RPMI8226 (cell line): ENCODE measurements at regions not wholly inside any gene's neighbourhood (a gene's known extent, or its start where the extent isn't known, plus 50 kb on each side); places are given as distances from the start of the nearest gene placed in this dataset.
"Not testable (repeated sequence)": the region's sequence is repeated elsewhere in the genome, so short reads cannot be mapped to it uniquely, and the experiment has no call there.

Experiments used
- DNase-seq: peaks from one replicate; pipeline ENCODE4 v3.0.0-alpha.2; 2015

DNA sequence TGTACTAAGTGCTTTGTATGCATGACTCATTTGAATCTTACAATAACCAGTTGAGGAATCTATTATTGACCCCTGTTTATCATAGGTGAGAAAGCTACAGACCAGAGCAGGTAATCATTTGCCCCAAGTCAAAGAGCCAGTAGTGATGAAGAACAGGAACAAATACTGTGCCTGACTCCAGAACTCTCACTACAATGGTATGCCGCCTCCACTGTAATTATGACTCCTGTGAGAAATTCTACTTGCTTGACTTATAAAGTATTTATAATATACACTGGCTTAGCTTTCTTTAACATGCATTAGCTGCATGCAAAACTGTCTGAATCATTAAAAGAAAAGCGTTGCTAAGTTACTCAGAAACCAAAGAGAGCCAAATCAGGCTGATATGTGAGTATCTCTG lies 92.6 kb downstream of the ZNF281 start:
- no peak for DNase-seq

DNA sequence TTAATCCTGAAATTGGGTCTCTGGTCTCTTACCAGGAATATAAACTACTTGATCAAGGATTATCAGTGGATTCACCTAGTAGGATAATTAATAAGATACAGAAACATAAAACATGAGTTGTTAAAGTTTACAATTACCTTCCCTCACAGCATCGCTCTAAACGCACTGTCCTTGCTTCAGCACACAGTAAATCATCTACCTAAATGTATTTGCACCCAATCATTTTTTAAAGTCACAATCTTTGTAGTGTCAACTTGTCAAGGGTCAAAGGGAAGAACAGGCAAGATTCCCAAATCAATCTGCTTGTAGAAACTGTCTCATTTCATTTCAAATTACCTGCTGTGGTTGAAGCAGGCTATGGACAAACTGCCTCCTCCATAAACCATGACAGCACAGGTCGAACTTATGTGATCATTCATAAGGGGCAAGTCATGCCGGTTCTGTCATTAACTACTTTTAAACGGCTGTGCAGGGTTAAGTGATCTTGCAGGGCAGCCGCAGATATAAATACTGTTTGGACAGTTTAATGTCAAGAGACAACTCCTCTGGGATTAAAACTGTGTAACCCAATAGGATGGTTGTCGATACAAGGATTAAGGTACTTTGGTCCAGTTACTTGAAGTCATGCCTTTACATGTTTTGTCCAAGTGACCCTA lies 93.6 kb downstream of the ZNF281 start:
- DNase-seq: no peak

DNA sequence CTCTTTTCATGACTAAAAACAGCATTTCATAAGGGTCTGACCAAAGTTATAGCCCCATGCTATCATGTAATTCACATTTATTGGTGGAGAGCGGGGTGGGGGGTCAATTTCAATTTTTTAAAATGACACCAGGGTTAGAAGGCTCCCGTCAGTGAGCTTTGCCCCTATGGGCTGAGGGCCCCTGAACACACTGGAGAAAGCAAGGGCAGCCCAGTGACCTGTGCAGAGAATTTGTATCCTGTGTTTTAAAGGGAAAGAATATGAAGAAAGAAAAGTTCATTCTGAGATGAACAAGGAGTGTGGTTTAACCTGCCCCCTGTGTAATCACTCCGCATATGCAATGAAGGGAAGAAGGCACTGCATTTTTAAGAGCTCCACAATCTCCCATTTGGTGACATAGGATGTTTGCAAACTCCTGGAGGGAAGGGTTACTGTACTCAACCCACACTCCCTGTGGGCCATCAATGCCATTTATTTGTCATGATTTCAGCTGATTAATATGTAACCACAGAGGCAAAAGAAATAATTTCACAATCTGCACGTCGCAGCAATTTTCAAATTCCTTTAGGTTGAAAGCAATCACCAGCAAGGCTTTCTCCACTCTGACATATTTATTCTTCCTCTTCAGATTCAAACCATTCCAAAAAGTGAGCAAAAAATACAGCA lies 95.6 kb downstream of the ZNF281 start:
- DNase-seq: no peak

DNA sequence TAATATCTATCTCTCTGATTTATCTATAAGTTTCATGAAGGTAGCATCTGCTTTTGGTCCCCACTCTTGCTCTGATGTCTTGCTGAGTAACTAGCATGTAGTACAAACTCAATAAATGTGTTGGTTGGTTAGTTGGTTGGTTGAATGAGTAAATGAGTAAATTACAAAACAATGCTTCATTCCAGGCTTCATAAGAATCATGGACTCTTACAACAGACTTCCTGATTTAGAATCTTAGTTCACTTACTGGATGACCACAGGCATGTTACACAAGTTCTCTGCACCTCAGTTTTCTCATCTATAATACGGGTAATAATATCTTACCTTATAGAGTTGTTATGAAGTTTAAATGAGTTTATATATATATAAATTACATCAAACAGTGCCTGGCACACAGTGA lies 98.6 kb downstream of the ZNF281 start:
- no peak for DNase-seq

DNA sequence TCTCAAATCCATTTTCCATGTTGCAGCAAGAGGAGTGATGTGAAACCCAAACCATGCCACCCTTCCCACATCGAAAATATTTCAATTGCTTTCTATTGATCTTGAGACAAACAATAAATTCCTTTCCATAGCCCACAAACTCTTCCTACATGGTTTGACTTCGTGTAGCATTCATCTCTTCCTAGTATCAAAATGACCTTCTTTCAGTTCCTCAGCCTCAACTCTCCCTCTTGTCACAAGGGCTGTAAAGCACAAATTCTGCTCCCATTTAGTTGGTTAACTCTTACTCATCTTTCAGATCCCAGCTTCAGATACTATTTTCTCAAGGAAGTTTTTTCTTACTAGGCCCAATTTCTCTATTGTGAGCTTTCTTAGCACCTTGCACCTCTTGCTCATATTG lies 99.0 kb downstream of the ZNF281 start:
- no peak for DNase-seq

DNA sequence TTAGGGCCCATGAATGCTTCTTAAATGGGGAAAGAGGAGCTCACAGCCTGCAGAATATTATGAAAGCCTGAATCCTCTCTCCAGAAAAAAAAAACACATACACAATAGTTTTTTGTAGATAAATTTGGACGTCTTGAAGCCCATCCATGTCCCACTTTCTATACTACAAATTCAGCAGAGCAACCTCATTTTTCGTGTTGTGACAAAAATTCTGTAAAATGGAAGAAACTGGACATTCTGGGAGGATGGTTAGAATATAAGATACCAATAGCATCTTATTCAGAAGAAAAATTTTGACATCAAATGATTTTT lies 102.1 kb downstream of the ZNF281 start:
- DNase-seq: no peak

DNA sequence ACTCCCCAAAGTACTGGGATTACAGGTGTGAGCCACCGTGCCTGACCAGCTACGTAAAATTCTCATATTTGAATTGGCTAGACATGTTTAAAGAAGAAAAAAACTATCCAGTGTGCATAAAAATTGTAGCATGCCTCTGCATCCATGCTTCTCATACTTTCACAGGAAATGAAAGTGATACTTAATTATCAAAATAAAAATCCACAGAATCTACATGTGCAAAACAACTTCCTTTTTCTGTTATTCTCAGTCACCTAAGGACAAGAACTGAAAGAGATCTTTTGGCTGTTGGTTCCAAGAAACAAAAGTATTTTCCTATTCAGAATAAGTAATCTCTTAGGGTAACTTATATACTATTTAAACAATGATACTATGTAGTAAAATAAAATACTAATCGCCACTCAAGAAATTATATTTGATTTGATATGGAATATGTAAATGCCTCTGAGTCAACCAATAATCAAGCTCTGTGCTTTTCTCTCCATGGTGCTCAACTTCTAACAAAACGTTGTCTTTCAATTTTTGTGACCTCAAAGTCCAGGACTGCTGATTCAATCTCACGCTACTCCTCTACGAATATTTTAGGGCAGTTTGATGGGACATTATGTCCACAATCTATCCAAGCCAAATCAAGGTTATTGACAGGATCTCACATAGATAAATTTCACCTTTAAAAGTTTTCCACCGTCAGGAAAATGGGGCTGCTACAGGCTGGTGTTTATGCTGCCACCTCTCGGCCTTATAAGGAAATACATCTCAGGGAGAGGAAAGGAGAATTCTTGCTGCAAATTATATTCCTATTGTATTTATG lies 102.7 kb downstream of the ZNF281 start:
- peak; percentile 57 for DNase-seq

DNA sequence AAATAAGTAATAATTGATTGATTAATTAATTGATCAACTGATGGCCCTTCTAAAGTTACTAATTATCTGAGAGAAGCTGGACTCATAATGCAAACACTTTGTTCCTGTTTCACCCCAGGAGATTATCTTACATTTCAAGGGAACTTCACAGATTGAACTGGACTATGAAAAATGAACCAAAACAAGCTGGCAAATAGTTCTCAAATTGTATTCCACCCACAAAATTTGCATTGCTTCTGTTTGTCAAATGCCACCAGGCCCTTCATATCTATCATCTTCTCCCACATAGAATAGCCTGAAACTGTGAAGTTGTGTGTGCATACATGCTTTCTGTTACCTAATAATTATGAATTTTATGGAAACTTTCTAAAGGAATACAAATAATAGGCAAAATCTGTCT lies 104.0 kb downstream of the ZNF281 start:
- DNase-seq: no peak

DNA sequence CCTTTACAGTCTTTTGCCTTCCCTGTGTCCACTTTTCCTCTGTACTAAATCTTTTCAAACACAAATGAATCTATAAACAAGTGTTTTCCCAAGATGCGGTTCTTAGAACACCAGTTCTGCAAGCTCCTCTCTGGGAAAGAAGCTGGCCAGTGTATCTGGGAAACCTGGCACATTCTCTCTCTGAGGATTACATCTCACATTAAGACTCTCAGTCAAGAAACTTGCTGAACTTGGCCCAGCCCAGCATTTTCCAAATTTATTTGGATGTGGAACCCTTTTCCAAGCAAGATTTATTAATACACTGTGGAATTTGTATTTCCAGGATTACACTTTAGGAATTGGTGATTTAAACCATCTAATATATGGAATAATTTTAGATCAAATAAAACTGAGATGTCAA lies 105.7 kb downstream of the ZNF281 start:
- no peak for DNase-seq

DNA sequence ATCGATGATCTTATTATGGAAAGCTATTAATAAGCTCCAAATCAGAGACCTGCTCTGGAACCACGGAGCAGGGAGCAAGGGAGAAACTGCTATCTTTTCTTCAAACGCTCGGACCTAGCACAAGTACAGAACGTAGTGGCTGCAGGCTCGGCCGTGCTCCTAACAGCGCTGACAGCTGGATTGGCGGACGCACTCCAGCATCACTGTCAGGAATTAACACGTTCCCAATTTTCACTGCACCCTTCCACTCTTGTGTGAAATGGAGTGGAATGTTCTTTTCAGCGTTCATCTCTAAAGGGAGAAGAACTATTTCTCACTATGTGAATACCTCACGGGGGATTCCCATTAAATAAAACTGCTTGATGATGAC lies 106.9 kb downstream of the ZNF281 start:
- DNase-seq: no peak

DNA sequence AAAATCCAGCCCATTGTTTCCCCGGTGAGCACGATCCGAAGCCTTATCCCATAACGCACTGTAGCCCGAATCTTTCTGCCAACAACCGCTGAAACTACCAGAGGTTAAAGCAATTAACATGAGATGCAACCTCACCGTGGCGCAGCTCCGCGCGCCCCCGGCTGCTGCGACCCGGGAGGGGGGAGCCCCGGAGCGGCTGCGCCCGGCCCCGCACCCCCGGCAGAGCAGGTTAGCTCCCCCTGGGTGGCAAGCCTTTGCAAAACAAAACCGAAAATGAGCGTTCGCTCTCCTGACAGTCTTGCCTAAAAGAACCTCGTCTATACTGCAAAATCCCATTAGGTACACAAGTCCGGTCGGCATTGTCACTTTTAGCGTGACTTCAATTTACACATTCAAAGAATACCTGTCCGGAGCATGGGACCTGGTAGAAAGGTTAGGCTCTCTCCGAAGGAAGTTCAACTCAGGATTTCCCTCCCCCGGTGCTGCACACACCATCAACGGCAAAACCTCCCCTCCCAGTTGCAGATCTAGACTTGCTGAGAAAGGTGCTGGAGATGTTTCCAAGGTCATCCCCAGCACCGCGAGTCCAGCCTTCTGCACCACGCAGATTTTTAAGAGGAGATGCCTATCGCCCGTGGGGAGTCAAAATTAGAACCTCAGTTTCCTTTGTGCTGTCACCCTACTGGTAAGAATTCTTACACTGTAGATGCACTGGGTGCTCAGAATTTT lies 107.5 kb downstream of the ZNF281 start:
- peak; percentile 67 for DNase-seq

DNA sequence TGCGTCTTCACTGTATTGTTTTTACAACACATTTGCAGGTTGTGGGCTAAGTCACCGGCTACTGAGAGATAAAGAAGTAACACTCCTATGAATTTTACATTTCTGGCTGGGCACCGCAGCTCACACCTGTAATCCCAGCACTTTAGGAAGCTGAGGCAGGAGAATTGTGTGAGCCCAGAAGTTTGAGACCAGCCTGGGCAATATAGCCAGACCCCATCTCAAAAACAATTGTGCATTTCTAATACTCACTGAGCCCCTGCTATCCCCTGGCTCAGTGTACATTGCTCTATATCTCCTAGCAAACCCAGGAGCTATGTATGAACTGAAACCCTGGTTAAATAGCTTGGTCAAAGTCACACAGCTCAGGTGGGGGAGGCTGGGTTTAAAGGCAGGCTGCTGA lies 108.7 kb downstream of the ZNF281 start:
- DNase-seq: no peak

DNA sequence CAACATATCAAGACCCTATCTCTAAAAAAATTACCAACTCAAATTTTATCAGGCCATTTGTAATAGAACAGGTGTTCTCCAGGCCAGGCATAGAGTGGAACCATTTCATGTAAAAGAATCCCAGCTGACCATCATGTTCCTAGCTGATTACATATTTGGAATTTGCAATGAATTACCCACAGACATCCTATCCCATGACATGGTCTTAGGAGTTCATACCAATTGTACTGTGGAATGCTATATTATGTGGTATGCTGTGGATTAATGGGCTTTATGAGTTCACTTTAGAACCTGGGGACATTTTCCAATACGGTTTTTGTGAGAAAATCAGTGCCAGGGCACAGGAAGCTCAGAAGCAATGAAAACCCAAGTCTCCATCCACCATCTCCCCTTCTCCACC lies 110.3 kb downstream of the ZNF281 start:
- DNase-seq: no peak

DNA sequence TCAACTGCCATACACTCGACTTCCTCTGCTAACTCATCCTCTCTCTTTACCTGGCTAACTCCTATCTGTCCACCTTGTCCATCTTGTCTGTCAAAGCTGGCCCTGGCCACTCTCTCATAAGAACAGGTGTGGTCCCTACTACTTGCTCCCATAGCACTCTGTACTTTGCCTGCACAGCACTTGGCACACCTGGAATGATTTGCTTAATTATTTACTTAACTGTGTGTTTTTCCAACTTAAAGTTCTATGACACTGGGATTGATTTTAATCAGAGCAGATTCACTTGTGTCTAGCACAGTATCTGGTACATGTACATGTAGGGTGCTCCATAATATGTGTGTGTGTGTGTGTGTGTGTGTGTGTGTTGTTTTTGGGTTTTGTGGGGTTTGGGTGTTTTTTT lies 111.6 kb downstream of the ZNF281 start:
- no peak for DNase-seq

DNA sequence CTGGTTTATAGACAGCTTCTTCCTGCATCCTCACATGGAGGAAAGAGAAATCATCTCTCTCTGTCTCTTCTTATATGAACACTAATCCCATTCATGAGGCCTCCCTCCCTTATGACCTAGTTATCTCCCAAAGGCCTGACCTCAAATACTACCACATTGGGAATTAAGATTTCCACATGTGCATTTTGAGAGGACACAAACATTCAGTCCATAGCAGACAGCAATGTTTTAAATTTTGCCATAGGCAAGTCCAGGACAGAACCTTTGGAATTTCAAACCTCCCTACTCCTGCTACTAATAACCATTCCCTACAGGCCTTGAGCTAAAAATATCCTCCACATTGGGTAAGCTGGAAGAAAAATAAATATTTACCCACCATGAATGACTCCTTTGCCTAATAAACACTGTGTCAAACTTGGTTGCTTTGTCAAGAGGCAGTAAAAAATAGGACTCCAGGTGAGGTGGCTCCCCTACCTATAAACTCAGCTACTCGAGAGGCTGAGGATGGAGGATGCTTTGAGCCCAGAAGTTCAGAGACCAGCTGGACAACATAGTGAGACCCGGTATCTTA lies 113.7 kb downstream of the ZNF281 start:
- no peak for DNase-seq

DNA sequence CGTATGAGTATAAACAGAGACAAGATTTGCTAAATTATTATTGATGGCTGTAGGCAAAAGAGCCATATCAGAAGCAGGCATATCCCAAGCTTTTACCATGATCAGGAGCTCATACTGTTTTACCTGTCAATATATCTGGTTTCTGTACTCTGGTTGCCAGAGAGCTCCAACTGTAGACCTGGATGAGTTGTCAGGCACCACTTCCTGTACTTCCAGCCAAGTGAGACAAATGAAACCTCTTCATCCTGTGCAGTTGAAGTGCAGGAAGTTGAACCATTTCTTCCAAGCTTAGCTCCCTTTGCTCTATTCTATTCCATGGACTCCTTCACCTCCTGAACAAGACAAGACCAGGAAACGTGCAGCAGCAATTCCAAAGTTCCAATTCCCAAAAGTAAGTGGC lies 115.6 kb downstream of the ZNF281 start:
- DNase-seq: no peak

DNA sequence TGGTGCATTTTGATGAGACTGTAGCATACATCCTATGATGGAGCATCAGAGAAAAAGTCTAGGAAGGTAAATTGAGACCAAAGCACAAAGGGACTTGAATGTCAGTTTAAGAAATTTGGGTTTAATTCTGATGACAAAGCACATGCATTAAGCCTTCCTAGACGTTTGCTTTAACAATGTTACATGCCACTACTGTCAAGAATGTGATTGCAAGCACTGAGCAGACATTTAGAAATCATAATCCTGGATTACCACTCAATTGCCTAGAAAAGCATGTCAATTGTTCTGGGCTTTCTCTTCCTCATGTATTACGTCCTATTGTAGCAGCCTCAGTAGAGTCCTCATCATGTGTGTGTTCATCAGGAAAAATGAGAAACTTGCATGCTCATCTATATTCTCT lies 117.1 kb downstream of the ZNF281 start:
- no peak for DNase-seq

DNA sequence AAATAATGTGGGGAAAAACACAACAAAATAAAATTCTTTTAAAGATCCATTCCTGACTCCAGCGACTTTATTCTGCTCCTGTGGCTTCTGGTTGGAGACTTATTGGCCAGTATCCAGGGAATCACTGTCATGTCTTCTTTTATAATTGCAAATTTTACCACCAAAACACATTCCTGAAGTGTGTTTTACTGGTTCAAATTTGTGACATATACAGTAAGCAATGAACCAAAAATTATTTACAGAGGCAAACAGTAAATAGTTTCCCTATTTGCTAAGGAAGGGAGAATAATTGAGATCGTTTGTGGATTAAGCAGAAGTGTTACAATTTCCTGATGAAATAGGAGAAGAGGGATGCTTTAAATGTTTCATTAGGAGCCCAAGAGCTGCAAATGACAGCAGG lies 118.7 kb downstream of the ZNF281 start:
- DNase-seq: no peak

DNA sequence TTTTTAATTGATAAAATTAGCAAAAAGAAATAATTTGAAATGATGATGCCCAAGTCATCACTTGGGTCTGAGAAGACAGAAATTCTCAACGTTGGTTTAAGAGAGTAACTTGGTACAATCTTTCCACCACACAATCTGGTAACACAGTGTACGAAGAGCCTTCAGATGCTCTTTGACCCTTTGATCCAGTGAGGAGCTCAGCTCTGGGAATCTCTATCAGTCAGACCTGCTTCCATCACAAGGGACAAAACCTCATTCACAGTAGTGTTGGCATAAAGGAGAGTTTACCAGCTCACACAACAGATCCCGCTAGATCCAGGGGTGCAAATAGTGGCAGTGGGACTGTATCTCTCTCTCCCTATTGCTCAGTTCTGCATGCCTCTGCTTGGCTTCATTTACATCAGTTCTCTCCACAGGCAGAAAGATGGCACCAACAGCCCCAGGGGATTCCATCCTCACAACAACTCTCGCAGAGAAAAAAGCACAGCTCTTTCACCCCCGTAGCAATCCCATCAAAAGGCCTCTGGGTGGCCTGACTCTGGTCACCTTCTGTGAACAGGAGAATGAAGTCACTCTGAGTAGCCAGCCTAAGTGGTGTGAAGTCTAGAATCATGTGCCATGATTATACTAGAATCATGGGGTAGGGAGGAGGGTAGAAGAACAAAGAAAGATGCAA lies 119.7 kb downstream of the ZNF281 start:
- peak; percentile 37 for DNase-seq

DNA sequence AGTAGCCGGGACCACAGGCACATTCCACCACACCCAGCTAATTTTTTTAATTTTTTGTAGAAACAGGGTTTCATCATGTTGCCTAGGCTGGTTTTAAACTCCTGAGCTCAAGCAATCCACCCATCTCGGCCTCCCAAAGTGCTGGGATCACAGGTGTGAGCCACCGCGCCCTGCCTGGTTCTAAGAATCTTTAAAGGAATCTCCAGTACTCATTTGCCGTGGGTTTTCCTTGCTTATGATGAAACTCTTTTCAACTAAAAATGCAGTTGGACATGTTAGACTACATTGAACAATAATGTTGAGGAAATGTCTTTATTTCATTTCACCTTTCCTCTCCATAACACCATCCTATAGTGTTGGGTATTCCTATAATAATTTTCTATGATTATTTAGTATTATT lies 121.6 kb downstream of the ZNF281 start:
- DNase-seq: no peak

DNA sequence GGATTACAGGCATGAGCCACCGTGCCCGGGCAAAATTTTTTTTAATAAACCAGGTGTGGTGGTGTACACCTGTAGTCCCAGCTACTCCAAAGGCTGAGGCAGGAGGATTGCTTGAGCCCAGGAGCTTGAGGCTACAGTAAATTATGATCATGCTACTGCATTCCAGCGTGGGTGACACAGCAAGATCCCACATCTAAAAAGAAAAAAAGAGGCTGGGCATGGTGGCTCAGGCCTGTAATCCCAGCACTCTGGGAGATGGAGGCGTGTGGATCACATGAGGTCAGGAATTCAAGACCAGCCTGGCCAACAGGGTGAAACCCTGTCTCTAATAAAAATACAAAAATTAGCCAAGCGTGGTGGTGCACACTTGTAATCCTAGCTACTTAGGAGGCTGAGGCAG lies 125.6 kb downstream of the ZNF281 start:
- DNase-seq: not testable (repeated sequence)

DNA sequence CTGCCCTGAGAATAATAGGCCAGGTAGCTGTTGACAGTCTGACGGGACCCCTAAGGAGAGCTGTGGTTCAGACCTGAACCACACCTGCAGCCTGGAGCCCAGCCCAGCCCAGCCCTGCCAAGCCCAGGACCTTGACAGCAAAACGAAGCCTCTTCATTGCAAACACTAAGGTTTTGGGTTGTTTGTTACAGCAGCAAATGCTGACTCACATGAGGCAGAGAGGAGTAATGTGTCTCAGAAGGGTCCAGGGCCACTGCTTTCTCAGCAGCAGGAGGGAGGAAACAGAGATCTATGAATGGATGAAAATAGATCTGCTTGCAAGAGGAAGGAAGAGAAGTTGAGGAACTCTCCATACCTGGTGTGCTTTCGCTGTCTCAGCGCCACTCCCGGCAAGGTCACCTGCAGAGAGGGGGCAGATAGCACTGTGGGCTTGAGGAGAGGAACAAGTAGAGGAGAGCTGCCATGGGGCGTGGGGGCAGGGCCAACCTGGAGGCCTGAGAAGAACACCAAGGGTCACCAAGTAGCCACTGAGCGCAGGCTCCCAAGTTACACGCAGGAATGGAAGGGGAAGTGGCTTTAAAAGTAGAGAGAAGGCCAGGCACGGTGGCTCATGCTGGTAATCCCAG lies 127.2 kb downstream of the ZNF281 start:
- DNase-seq: peak; percentile 66
